HG03097 (cell line): ENCODE measurements at regions not wholly inside any gene's neighbourhood (a gene's known extent, or its start where the extent isn't known, plus 50 kb on each side); places are given as distances from the start of the nearest gene placed in this dataset.
"Not testable (repeated sequence)": the region's sequence is repeated elsewhere in the genome, so short reads cannot be mapped to it uniquely, and the experiment has no call there.

ENCODE experiments used
- ATAC-seq: cut with Tn5 transposase; IDR thresholded peaks from one replicate; pipeline ENCODE4 v1.9.1; 2021; ENCODE audit not compliant: unreplicated experiment, low FRiP score

GRCh38 chr2:235212501-235213158 lies 260.8 kb downstream of the SH3BP4 start:
- no peak for ATAC-seq

DNA sequence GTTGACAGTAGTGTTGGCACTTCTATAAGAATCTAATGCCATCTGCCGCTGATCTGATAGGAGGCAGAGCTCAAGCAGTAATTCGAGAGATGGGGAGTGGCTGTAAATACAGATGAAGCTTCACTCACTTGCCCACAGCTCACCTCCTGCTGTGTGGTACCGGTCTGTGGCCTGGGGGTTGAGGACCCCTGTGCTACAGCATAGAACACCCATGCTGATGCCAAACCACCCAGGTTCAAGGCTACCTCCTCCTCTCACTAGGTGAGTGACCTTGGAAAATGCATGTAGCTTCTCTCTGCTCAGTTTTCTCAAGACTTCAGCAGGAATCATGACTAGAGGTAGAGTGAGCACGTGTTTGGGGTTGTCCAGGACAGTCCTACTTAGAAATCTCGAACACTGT lies 263.4 kb downstream of the SH3BP4 start:
- no peak for ATAC-seq

DNA sequence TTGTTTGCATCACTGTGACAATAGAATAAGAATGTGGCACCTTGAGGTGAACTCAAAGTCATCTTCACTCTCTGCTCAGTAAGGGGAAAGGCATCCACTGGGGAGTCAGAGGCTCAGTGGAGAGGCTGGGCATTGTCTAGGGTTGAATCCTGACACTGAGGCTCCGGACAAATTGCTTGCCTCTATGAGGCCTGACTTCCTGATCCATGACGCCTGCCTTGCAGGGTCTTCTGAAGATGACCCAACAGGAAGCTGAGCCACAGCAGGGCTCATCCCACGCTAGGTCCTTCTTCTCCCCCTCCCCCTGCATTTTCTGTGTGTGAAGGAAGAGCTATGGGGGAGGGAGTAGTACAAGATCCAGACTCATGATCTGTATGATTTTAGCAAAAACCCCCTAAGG lies 265.1 kb downstream of the SH3BP4 start:
- no peak for ATAC-seq

GRCh38 chr2:235217846-235218245 lies 266.0 kb downstream of the SH3BP4 start:
- ATAC-seq: no peak

- no peak for ATAC-seq
Measured at GRCh38 chr2:235218486-235218907, 266.7 kb downstream of the SH3BP4 start.

GRCh38 chr2:235219048-235219447 lies 267.2 kb downstream of the SH3BP4 start:
- ATAC-seq: no peak

DNA sequence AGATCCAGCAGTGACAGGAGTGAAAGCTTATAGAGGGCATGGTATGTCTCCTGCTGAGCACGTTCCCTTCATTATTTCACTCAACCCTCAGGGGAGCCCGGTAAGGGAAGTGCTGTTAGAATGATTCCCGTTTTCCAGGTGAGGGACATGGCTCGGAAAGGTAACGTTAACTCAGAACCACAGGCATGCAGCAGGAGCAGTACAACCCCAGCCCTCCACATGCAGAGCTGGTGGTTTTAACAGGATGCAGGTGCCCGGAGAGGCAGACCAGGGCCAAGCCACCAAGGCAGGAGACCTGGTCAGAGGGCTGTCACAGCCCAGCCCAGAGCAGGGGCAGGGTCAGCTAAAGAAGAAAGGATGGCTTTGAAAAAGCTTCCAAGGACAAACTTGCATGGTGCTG lies 268.5 kb downstream of the SH3BP4 start:
- no peak for ATAC-seq

GRCh38 chr2:235223011-235223410 lies 270.8 kb upstream of the AGAP1 start:
- ATAC-seq: no peak

- no peak for ATAC-seq
Measured at GRCh38 chr2:235224410-235224809, 269.4 kb upstream of the AGAP1 start.

- no peak for ATAC-seq
Measured at GRCh38 chr2:235225261-235225660, 268.6 kb upstream of the AGAP1 start.

GRCh38 chr2:235227590-235227989 lies 266.3 kb upstream of the AGAP1 start:
- no peak for ATAC-seq

GRCh38 chr2:235228422-235228821 lies 265.4 kb upstream of the AGAP1 start:
- not testable (repeated sequence) for ATAC-seq

DNA sequence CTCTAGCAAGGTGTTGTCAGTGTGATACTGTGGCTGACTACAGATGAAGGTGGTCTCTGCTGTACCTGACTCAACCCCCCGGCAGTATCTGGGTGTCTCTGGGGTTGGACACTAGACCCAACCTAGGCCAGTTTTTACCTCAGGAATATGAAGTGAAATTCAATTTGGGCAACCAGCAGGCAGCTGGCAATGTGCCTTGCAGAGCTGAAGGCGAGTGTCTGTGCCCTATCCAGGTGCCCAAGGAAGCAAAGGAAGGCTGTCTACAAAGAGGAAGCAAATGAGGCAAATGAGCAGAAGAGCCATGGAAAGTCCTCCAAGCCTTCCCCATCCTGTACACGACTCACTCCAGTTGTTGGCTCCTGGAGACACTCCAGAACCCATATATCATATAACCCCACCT lies 264.6 kb upstream of the AGAP1 start:
- ATAC-seq: no peak

GRCh38 chr2:235230821-235231601 lies 262.8 kb upstream of the AGAP1 start:
- ATAC-seq: no peak

- ATAC-seq: no peak
Measured at GRCh38 chr2:235232449-235233433, 261.1 kb upstream of the AGAP1 start.

DNA sequence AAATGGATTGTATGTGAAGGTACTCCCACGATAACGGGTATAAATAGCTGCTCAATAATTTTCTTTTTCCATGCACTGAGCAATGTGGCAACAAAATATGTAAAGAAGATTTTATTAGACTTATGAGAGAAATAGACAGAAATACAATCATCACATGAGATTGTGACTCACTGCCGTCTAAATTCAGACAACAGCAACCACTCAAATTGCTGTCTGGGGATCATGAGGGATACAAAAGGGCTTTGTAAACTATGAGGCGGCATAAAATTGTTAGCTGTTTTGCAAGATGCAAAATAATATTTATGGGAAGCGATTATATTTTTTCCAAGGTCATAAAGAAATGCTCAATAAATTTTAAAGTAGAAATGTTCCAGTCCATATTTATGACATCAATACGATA lies 259.1 kb upstream of the AGAP1 start:
- ATAC-seq: no peak

DNA sequence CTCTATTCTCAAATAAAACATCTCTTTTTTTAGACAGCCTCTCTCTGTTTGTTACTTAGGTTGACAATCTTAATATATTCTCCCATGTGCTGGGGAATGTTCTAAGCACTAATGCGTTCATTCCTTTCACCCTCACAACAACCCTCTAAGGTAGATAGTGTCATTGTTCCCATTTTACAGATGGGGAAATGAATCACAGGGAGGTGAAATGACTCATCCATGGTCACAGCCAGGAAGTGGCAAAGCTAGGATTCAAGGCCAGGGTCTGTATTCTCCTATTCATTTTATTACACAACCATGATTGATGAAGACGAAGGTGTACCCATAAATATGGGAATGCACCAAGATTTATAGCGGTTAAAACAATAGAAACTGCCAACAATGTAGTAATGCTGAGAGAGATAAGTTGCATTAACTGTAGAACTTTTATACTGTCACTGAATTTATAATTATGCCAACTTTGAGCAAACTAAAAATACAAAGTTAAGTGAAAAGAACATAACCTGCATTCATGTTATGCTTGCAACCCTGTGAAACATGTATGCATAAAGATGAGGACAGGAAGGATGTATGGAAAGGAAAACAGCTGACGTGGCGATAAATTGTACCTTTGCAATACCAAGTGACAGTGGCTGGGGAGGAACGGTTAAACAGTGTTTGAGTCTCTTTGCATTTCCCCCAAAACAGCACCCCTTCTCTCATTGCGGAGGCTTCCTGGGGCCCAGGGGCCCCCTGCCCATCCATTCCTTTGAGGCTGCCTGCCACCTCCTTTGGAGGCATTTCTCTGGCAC lies 257.7 kb upstream of the AGAP1 start:
- no peak for ATAC-seq

GRCh38 chr2:235238537-235238936 lies 255.3 kb upstream of the AGAP1 start:
- ATAC-seq: no peak

DNA sequence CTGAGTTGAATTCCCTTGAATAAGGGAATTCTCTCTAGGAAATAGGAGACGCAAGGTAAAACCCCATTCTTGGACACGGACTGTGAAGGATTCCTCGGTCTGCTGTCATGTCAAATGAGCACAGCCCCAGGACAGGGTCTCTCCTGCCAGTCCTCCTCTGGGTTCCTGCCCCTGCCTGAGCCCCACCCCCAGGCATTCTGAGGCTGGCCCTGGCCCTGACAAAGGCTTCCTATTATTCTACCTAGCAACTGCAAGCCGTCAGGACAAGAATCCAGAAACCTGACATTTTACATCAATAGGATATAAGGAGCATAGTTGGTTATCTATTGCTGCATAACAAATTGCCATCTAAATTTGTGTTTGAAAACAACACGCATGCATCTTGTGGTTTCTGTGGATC lies 253.3 kb upstream of the AGAP1 start:
- ATAC-seq: no peak
